IPS-NIHi7 (cell line): ENCODE measurements at regions not wholly inside any gene's neighbourhood (a gene's known extent, or its start where the extent isn't known, plus 50 kb on each side); places are given as distances from the start of the nearest gene placed in this dataset.

ENCODE experiments used
- DNase-seq: peaks from one replicate; pipeline ENCODE4 v3.0.0; 2012; ENCODE audit warnings: mixed read lengths; ENCODE audit errors: extremely low spot score

- DNase-seq: no peak
Measured at GRCh38 chr1:98480271-98480670, 181.2 kb upstream of the SNX7 start.

GRCh38 chr1:98478121-98478520 is 183.4 kb upstream of the SNX7 start:
- DNase-seq: no peak

GRCh38 chr1:98472878-98473277 is 188.6 kb upstream of the SNX7 start:
- DNase-seq: no peak

GRCh38 chr1:98471633-98472032 is 189.9 kb upstream of the SNX7 start:
- DNase-seq: no peak

GRCh38 chr1:98468111-98468717 is 193.3 kb upstream of the SNX7 start:
- DNase-seq: no peak

- no peak for DNase-seq
Measured at GRCh38 chr1:98467586-98467985, 193.9 kb upstream of the SNX7 start.

- no peak for DNase-seq
Measured at GRCh38 chr1:98467122-98467521, 194.4 kb upstream of the SNX7 start.

- no peak for DNase-seq
Measured at GRCh38 chr1:98461873-98462385, 199.6 kb upstream of the SNX7 start.

- no peak for DNase-seq
Measured at GRCh38 chr1:98460136-98460535, 201.4 kb upstream of the SNX7 start.

GRCh38 chr1:98459486-98459870 is 202.0 kb upstream of the SNX7 start:
- no peak for DNase-seq

- DNase-seq: peak; percentile 23
Measured at GRCh38 chr1:98458511-98459485, 202.7 kb upstream of the SNX7 start.

- no peak for DNase-seq
Measured at GRCh38 chr1:98457248-98457647, 204.3 kb upstream of the SNX7 start.

GRCh38 chr1:98454666-98455065 is 206.9 kb upstream of the SNX7 start:
- no peak for DNase-seq

- no peak for DNase-seq
Measured at GRCh38 chr1:98453066-98453465, 208.5 kb upstream of the SNX7 start.

- no peak for DNase-seq
Measured at GRCh38 chr1:98452162-98452561, 209.4 kb upstream of the SNX7 start.

- no peak for DNase-seq
Measured at GRCh38 chr1:98441281-98441680, 220.2 kb upstream of the SNX7 start.

GRCh38 chr1:98439471-98439870 is 222.1 kb upstream of the SNX7 start:
- no peak for DNase-seq

- no peak for DNase-seq
Measured at GRCh38 chr1:98437540-98437939, 224.0 kb upstream of the SNX7 start.

- no peak for DNase-seq
Measured at GRCh38 chr1:98437011-98437410, 224.5 kb upstream of the SNX7 start.

GRCh38 chr1:98429965-98430443 is 231.5 kb upstream of the SNX7 start:
- DNase-seq: no peak

GRCh38 chr1:98428864-98429263 is 232.7 kb upstream of the SNX7 start:
- no peak for DNase-seq

GRCh38 chr1:98427664-98428063 is 233.9 kb upstream of the SNX7 start:
- no peak for DNase-seq

GRCh38 chr1:98426092-98426491 is 235.4 kb upstream of the SNX7 start:
- no peak for DNase-seq
